ENCODE measurements at regions not wholly inside any gene's neighbourhood (a gene's known extent, or its start where the extent isn't known, plus 50 kb on each side); places are given as distances from the start of the nearest gene placed in this dataset.
"Not testable (repeated sequence)": the region's sequence is repeated elsewhere in the genome, so short reads cannot be mapped to it uniquely, and the experiment has no call there.

DNA sequence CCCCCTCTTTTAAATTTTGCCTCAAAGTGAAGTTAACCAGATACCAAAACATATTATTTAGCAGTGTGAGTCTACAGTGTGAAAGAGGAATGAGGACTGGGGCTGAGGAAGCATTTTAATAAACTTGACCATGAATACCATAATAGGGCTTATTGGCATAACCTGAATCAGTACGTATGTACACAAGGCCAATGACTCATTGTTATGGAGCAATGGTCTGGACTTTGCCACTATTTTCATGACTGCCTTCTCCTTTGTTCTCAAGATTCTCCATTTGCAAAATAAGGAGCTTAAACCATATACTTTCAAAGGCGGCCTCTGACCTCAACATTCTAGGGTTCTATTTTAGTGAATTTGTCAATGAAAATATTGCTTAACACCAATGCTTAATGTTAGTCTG is 102.8 kb upstream of the OR13H1 start:
- Histone ChIP-seq H3K4me1 (no peaks in the 10 kb centered on the region), H3K27ac (no peak overlapping the region), H3K4me3 (no peak overlapping the region), H3K9me3 (peaks cover 0 to 7% (median 0%) of the 10 kb centered on the region in 4 donors), H3K36me3 (no peaks in the 10 kb centered on the region), H3K27me3 (no peaks in the 10 kb centered on the region)
- TF ChIP-seq, protein P1, sequence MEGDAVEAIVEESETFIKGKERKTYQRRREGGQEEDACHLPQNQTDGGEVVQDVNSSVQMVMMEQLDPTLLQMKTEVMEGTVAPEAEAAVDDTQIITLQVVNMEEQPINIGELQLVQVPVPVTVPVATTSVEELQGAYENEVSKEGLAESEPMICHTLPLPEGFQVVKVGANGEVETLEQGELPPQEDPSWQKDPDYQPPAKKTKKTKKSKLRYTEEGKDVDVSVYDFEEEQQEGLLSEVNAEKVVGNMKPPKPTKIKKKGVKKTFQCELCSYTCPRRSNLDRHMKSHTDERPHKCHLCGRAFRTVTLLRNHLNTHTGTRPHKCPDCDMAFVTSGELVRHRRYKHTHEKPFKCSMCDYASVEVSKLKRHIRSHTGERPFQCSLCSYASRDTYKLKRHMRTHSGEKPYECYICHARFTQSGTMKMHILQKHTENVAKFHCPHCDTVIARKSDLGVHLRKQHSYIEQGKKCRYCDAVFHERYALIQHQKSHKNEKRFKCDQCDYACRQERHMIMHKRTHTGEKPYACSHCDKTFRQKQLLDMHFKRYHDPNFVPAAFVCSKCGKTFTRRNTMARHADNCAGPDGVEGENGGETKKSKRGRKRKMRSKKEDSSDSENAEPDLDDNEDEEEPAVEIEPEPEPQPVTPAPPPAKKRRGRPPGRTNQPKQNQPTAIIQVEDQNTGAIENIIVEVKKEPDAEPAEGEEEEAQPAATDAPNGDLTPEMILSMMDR (IDR thresholded peaks at IDR 0.05) = no peak
- no peak for TF ChIP-seq POLR2AphosphoS5 (IDR thresholded peaks at IDR 0.05)
- no peak for TF ChIP-seq POLR2A (IDR thresholded peaks at IDR 0.05)
- TF ChIP-seq EP300 (IDR thresholded peaks at IDR 0.05) = no peak
- intact Hi-C loops (cut with DNase I; ENCODE audit: low total_unique reads) = no loop called here
- DNase-seq = peak in 1 of 2 donors; percentile 5
- 54 to 78% (median 63%) methylated on average over 2 of the region's 2 CpGs for WGBS, 5 donors

DNA sequence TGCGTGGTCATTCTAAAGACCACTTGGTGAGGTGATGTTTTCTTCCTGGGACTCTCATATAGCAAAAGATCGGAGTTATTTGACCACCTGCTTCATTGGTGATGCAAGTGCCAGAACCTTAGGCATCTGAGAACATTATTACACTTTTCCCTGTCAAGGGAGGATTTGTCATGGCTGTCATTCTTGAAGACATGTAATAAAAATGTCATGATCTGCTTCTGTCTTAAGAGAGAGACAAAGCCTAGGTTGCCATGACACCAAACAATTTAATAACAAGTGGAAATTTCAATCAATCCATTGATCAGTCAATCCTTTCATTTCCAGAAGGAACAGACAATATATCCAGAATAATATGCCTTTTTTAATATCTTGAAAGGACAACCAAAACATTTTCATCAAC is 97.9 kb upstream of the OR13H1 start:
- intact Hi-C loops (cut with DNase I; ENCODE audit: low total_unique reads) = no loop called here
- TF ChIP-seq EP300 (IDR thresholded peaks at IDR 0.05) = no peak
- TF ChIP-seq, protein P1 (IDR thresholded peaks at IDR 0.05) = no peak
- TF ChIP-seq POLR2AphosphoS5 (IDR thresholded peaks at IDR 0.05) = no peak
- no peak for TF ChIP-seq POLR2A (IDR thresholded peaks at IDR 0.05)
- Histone ChIP-seq H3K9me3 (peaks cover 0 to 20% (median 4%) of the 10 kb centered on the region in 4 donors), H3K4me1 (no peaks in the 10 kb centered on the region), H3K36me3 (no peaks in the 10 kb centered on the region), H3K27me3 (no peaks in the 10 kb centered on the region), H3K27ac (no peak overlapping the region), H3K4me3 (no peak overlapping the region)
- WGBS, 5 donors = 40 to 79% (median 64%) methylated on average over 2 of the region's 2 CpGs
- DNase-seq = no peak

DNA sequence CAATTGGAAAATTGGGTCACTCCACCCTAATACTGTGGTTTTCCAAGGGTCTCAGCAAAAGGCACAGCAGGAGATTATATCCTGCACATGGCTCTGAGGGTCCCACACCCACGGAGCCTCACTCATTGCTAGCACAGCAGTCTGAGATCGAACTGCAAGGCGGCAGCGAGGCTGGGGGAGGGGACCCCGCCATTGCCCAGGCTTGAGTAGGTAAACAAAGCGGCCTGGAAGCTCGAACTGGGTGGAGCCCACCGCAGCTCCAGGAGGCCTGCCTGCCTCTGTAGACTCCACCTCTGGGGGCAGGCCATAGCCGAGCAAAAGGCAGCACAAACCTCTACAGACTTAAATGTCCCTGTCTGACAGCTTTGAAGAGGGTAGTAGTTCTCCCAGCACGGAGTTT is 82.0 kb upstream of the OR13H1 start:
- WGBS, 5 donors = 77 to 84% (median 82%) methylated on average over 8 to 10 of the region's 10 CpGs
- DNase-seq; H3K4me1 ChIP-seq; H3K27me3 ChIP-seq; intact Hi-C loops (cut with DNase I; ENCODE audit: low total_unique reads); H3K27ac ChIP-seq; H3K36me3 ChIP-seq; H3K4me3 ChIP-seq: not testable (repeated sequence)
- H3K9me3 ChIP-seq = peaks cover 0 to 18% (median 13%) of the 10 kb centered on the region in 4 donors

DNA sequence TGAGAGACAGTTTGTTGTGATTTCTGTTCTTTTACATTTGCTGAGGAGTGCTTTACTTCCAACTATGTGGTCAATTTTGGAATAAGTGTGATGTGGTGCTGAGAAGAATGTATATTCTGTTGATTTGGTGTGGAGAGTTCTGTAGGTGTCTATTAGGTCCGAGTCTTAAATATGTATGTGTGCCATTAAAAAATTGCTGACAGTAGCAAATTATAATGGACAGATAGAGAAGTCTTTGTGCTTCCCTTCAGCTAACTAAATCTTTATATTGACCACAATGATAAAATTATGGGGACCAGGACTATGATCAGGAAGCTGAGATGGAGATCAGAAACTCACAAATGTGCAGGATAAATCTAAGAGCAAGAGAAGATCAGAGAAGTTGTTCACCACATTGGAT is 70.1 kb upstream of the OR13H1 start:
- H3K4me1 ChIP-seq; H3K36me3 ChIP-seq; DNase-seq; intact Hi-C loops (cut with DNase I; ENCODE audit: low total_unique reads); H3K27ac ChIP-seq; H3K4me3 ChIP-seq; H3K9me3 ChIP-seq; H3K27me3 ChIP-seq: not testable (repeated sequence)
- WGBS, 5 donors = 58 to 92% (median 77%) methylated on average over 1 of the region's 1 CpG

DNA sequence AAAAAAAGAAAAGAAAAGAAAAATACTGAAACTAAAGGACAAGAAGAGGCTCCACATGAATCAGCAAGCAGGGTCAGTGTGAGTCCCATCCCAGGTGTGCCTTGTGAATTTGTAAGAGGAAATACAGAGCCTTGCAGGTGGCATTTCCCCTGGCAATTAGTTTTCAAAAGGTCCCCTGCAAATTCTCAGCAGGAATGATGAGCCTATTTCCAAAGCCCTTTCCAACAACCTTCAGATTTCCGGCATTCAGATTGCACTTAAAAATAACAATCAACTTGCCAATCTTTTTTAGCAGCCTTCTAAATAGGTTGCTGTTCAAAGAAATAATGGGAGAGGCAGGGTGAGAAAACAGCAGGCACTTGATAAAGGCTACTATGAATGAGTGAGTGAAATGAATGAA is 66.4 kb upstream of the OR13H1 start:
- 11 to 37% (median 26%) methylated on average over 1 of the region's 1 CpG for WGBS, 5 donors

More for the DNA sequence above, 66.4 kb upstream of the OR13H1 start:
- intact Hi-C loops (cut with DNase I; ENCODE audit: low total_unique reads) = no loop called here
- H3K4me3 ChIP-seq = no peak overlapping the region
- H3K4me1 ChIP-seq = no peaks in the 10 kb centered on the region
- H3K27me3 ChIP-seq = peaks cover 0 to 4% (median 0%) of the 10 kb centered on the region in 3 donors
- peaks cover 0 to 21% (median 4%) of the 10 kb centered on the region in 4 donors for H3K9me3 ChIP-seq
- TF ChIP-seq POLR2A (IDR thresholded peaks at IDR 0.05) (no peak), POLR2AphosphoS5 (IDR thresholded peaks at IDR 0.05) (no peak), EP300 (IDR thresholded peaks at IDR 0.05) (no peak)
- TF ChIP-seq, protein P1 (IDR thresholded peaks at IDR 0.05) = no peak
- no peaks in the 10 kb centered on the region for H3K36me3 ChIP-seq
- H3K27ac ChIP-seq = no peak overlapping the region
- no peak for DNase-seq
